Ishikawa (cell line): ENCODE measurements at regions not wholly inside any gene's neighbourhood (a gene's known extent, or its start where the extent isn't known, plus 50 kb on each side); places are given as distances from the start of the nearest gene placed in this dataset.

Experiments used
- CEBPB ChIP-seq: IDR thresholded peaks from 2 replicates; pipeline ENCODE4 v1.6.1; 2012
- CREB1 ChIP-seq: IDR thresholded peaks from 2 replicates; pipeline ENCODE4 v1.6.1; 2012; ENCODE audit warnings: low read depth
- EGR1 ChIP-seq: IDR thresholded peaks from 2 replicates; pipeline ENCODE4 v1.6.1; 2012
- EP300 ChIP-seq: IDR thresholded peaks from 2 replicates; pipeline ENCODE4 v1.6.1; 2012; ENCODE audit warnings: borderline replicate concordance
- FOXM1 ChIP-seq: IDR thresholded peaks from 2 replicates; pipeline ENCODE4 v1.6.1; 2012; ENCODE audit warnings: low read depth, borderline replicate concordance
- NFIC ChIP-seq: IDR thresholded peaks from 2 replicates; pipeline ENCODE4 v1.6.1; 2012
- RAD21 ChIP-seq: IDR thresholded peaks from 2 replicates; pipeline ENCODE4 v1.6.1; 2012; ENCODE audit warnings: low read depth
- REST ChIP-seq: IDR thresholded peaks from 2 replicates; pipeline ENCODE4 v1.6.1; 2012; ENCODE audit warnings: low read depth, mild to moderate bottlenecking
- TAF1 ChIP-seq: IDR thresholded peaks from 2 replicates; pipeline ENCODE4 v1.6.1; 2012; ENCODE audit warnings: low read depth, mild to moderate bottlenecking
- TCF12 ChIP-seq: IDR thresholded peaks from 2 replicates; pipeline ENCODE4 v1.6.1; 2012; ENCODE audit warnings: low read depth
- TEAD4 ChIP-seq: IDR thresholded peaks from 2 replicates; pipeline ENCODE4 v1.6.1; 2012
- USF1 ChIP-seq: IDR thresholded peaks from 2 replicates; pipeline ENCODE4 v1.6.1; 2012
- YY1 ChIP-seq: IDR thresholded peaks from 2 replicates; pipeline ENCODE4 v1.6.1; 2012; ENCODE audit warnings: low read depth
- ZBTB7A ChIP-seq: IDR thresholded peaks from 2 replicates; pipeline ENCODE4 v1.6.1; 2012; ENCODE audit warnings: low read depth
- TF ChIP-seq, protein P1 (sequence below): IDR thresholded peaks from 2 replicates; pipeline ENCODE4 v1.6.1; 2012

DNA sequence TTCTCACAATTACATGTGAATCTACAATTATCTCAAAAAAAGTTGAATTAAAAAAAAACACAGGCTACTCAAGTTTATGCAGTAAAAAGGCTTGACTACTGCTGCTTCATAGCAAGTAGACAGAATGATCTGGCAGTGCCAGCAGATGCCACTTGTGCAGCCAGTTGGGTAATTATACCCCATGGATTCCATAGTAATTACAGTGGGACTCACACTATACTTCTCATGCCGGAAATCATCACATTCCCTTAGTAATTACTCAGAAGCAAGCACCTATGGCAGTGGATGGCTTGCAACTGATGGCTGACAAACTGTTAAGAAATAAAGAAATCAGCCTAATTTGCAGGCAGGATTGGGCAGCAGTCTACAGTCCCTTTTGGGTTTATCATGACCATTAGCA is 463.2 kb upstream of the KLF4 start:
- TF ChIP-seq CEBPB (no peak), REST (no peak), NFIC (peak; percentile 29), TEAD4 (0 out of 2 replicates have a peak, but pooled peaks have one; percentile 39)

DNA sequence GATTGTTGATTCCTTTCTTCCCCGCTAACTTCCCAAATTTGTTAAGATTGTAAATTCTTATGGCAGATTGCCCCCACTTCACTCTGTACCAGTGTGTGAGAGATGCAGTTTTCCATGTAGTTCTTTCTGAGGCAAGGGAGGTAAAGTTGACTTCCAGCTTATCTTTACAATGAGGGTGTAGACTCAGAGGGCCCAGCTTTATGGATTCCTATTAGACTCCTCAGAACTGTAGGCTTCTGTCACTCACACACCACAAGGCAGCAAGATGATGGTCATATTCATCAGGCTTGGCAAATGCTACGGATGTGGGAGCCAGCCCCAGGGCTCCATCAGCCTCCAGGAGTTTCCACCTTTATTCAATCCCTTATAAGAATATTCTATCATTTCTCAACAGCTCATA is 461.9 kb upstream of the KLF4 start:
- TF ChIP-seq TAF1 (no peak), CREB1 (no peak), EP300 (no peak), RAD21 (no peak), NFIC (no peak), TEAD4 (no peak), TCF12 (no peak), EGR1 (no peak), USF1 (no peak), ZBTB7A (no peak), YY1 (no peak), CEBPB (no peak)
- TF ChIP-seq, protein P1, sequence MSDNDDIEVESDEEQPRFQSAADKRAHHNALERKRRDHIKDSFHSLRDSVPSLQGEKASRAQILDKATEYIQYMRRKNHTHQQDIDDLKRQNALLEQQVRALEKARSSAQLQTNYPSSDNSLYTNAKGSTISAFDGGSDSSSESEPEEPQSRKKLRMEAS: no peak

- TF ChIP-seq FOXM1 (no peak), TCF12 (no peak), USF1 (no peak), REST (no peak), NFIC (no peak), EGR1 (no peak), TAF1 (no peak), ZBTB7A (no peak), CREB1 (no peak), CEBPB (no peak), EP300 (no peak), TEAD4 (no peak), RAD21 (no peak)
Observed at GRCh38 chr9:107949061-107949460, 459.5 kb upstream of the KLF4 start.

- TF ChIP-seq EGR1 (no peak), CREB1 (no peak), FOXM1 (no peak), TAF1 (no peak)
Observed at GRCh38 chr9:107948601-107949000, 459.0 kb upstream of the KLF4 start.

- no peak for TF ChIP-seq RAD21
- TF ChIP-seq EGR1: no peak
- TF ChIP-seq, protein P1: no peak
- TF ChIP-seq REST: no peak
- no peak for TF ChIP-seq TCF12
- no peak for TF ChIP-seq NFIC
- TF ChIP-seq TAF1: no peak
- no peak for TF ChIP-seq CEBPB
- no peak for TF ChIP-seq USF1
- TF ChIP-seq TEAD4: no peak
Observed at GRCh38 chr9:107948086-107948485, 458.5 kb upstream of the KLF4 start.
